DOHH2 (cell line): ENCODE measurements at regions not wholly inside any gene's neighbourhood (a gene's known extent, or its start where the extent isn't known, plus 50 kb on each side); places are given as distances from the start of the nearest gene placed in this dataset.

Source experiments
- H3F3A ChIP-seq: fragments of 200-600 bp; sonication (generic), shearing (Covaris generic); 2 replicates; pipeline ENCODE4 v1.6.0; 2016; ENCODE audit warnings: antibody characterized with exemption, mild to moderate bottlenecking; ENCODE audit not compliant: control insufficient read depth, insufficient read depth
- H3K27ac ChIP-seq: fragments of 200-600 bp; sonication (generic); 2 replicates; pipeline ENCODE4 v1.5.1; 2014; ENCODE audit warnings: low read depth, mild to moderate bottlenecking, low read length, moderate library complexity
- H3K27me3 ChIP-seq: fragments of 200-600 bp; sonication (generic); 2 replicates; pipeline ENCODE4 v1.6.1; 2014; ENCODE audit warnings: mild to moderate bottlenecking, low read length, mixed read lengths; ENCODE audit not compliant: control insufficient read depth
- H3K36me3 ChIP-seq: fragments of 200-600 bp; sonication (generic); 2 replicates; pipeline ENCODE4 v1.6.1; 2014; ENCODE audit warnings: mild to moderate bottlenecking, low read length, moderate library complexity, mixed read lengths; ENCODE audit not compliant: control insufficient read depth
- H3K4me1 ChIP-seq: fragments of 200-600 bp; sonication (generic); 2 replicates; pipeline ENCODE4 v1.6.1; 2014; ENCODE audit warnings: mild to moderate bottlenecking, low read length, mixed read lengths; ENCODE audit not compliant: control insufficient read depth
- H3K4me2 ChIP-seq: fragments of 200-600 bp; sonication (generic); 2 replicates; pipeline ENCODE4 v1.6.0; 2014; ENCODE audit warnings: mild to moderate bottlenecking, low read length, moderate library complexity
- H3K4me3 ChIP-seq: fragments of 200-600 bp; sonication (generic); 2 replicates; pipeline ENCODE4 v1.5.1; 2014; ENCODE audit warnings: mild to moderate bottlenecking, low read length, mixed read lengths
- H3K79me2 ChIP-seq: fragments of 200-600 bp; sonication (generic); 2 replicates; pipeline ENCODE4 v1.6.1; 2014; ENCODE audit warnings: mild to moderate bottlenecking, low read length, mixed read lengths; ENCODE audit not compliant: control insufficient read depth
- H3K9me2 ChIP-seq: fragments of 200-600 bp; sonication (generic); replicated peaks from 2 replicates; pipeline ENCODE4 v1.6.1; 2014; ENCODE audit warnings: mild to moderate bottlenecking, low read length, mixed read lengths; ENCODE audit not compliant: control insufficient read depth
- H3K9me3 ChIP-seq: fragments of 200-600 bp; sonication (generic); 2 replicates; pipeline ENCODE4 v1.6.1; 2014; ENCODE audit warnings: antibody characterized with exemption, low read length, mixed read lengths; ENCODE audit not compliant: control insufficient read depth, insufficient read depth
- H4K20me1 ChIP-seq: fragments of 200-600 bp; sonication (generic); 2 replicates; pipeline ENCODE4 v1.6.0; 2014; ENCODE audit warnings: low read depth, mild to moderate bottlenecking, antibody characterized with exemption, low read length, moderate library complexity; ENCODE audit not compliant: control insufficient read depth, insufficient read depth
- EZH2phosphoT487 ChIP-seq: fragments of 200-600 bp; sonication (generic); IDR thresholded peaks from 2 replicates; pipeline ENCODE4 v1.6.1; 2017; ENCODE audit warnings: borderline replicate concordance, mild to moderate bottlenecking, antibody characterized with exemption, low read length, moderate library complexity, mixed read lengths
- TF ChIP-seq, protein P1 (sequence below): fragments of 200-600 bp; sonication (generic); IDR thresholded peaks from one replicate; pipeline ENCODE4 v1.5.1; 2014; ENCODE audit warnings: antibody characterized with exemption, mild to moderate bottlenecking, low read depth, low read length; ENCODE audit not compliant: poor library complexity, severe bottlenecking

DNA sequence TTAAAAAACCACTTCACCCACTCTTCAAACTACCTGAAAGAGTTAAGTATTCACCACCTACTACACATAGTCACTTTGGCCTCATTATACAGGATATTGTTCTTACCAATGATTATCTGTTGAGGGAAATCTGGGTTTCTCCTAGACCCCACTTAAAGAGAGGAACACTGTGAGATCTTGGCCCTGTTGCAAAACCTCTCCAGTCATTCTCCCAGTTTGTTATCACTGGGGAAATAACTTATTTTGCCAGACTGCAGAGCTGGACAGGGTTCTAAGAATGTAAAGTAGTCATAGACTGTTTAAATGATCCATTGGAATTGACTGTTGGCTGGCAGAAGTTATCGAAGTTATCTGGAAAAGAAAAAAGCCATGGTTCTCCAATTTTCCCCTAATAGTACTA, 143.8 kb downstream of the HGF start:
- no peak overlapping the region for H3K27ac ChIP-seq
- no peaks in the 10 kb centered on the region; the same call in none of the 2 replicates for H3K9me2 ChIP-seq
- no peak overlapping the region for H3K4me2 ChIP-seq
- H3K36me3 ChIP-seq, result no peaks in the 10 kb centered on the region
- H3K4me3 ChIP-seq, result no peak overlapping the region
- H3K79me2 ChIP-seq, result no peaks in the 10 kb centered on the region
- H4K20me1 ChIP-seq, result no peaks in the 10 kb centered on the region
- no peaks in the 10 kb centered on the region for H3K9me3 ChIP-seq
- H3F3A ChIP-seq, result no peaks in the 10 kb centered on the region
- no peaks in the 10 kb centered on the region for H3K27me3 ChIP-seq
- no peak for TF ChIP-seq EZH2phosphoT487
- TF ChIP-seq, protein P1, sequence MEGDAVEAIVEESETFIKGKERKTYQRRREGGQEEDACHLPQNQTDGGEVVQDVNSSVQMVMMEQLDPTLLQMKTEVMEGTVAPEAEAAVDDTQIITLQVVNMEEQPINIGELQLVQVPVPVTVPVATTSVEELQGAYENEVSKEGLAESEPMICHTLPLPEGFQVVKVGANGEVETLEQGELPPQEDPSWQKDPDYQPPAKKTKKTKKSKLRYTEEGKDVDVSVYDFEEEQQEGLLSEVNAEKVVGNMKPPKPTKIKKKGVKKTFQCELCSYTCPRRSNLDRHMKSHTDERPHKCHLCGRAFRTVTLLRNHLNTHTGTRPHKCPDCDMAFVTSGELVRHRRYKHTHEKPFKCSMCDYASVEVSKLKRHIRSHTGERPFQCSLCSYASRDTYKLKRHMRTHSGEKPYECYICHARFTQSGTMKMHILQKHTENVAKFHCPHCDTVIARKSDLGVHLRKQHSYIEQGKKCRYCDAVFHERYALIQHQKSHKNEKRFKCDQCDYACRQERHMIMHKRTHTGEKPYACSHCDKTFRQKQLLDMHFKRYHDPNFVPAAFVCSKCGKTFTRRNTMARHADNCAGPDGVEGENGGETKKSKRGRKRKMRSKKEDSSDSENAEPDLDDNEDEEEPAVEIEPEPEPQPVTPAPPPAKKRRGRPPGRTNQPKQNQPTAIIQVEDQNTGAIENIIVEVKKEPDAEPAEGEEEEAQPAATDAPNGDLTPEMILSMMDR, result no peak
- no peaks in the 10 kb centered on the region for H3K4me1 ChIP-seq

DNA sequence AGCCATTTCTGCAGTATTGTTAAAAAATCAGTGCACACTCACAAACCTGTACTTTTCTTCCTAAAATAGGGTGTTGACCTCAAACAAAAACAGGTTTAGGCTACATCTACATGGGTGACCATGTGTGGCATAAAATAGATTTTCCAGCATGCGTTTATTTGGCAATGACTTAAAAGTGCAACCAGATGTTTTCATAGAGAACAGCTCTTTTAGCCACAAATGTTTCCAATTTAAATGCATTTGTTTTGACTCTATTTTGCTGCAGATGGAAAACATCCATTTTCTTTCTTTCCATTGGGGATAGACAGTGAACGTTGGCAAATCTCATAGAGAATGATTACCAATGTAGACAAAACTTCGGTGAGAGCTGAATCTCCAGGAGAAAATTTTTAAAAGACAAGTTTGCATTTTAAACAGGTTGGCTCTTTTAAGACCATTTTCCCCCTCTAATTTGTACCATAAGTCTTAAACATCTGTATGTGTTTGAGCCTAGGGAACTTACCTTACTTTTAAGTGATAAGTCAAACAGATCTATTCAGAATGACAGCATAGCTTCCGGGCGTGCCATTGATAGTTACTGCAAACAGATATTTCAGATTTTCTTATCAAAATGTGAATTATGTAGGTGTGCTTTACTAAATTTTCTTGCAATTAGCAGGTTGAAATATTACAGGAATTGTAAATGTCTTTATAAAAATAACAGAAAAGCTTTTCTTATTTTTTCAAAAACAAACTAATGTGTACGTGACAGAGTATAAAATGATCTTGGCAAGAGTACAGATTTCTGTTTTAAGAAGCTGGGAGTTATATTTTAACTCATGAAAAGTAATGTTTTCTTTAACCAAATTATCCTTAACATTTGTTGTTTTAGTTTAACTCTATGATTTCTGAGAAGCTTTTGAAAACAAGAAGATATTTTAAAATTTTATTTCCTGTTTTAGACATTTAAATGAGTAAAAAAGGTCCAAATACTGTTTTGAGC, 144.9 kb downstream of the HGF start:
- Histone ChIP-seq H4K20me1 (no peaks in the 10 kb centered on the region), H3K9me3 (no peaks in the 10 kb centered on the region), H3K36me3 (no peaks in the 10 kb centered on the region), H3K27ac (no peak overlapping the region), H3K27me3 (no peaks in the 10 kb centered on the region), H3K79me2 (no peaks in the 10 kb centered on the region), H3F3A (no peaks in the 10 kb centered on the region), H3K9me2 (no peaks in the 10 kb centered on the region; the same call in none of the 2 replicates), H3K4me1 (no peaks in the 10 kb centered on the region), H3K4me3 (no peak overlapping the region), H3K4me2 (no peak overlapping the region)
- TF ChIP-seq EZH2phosphoT487, result no peak
- TF ChIP-seq, protein P1, result no peak

DNA sequence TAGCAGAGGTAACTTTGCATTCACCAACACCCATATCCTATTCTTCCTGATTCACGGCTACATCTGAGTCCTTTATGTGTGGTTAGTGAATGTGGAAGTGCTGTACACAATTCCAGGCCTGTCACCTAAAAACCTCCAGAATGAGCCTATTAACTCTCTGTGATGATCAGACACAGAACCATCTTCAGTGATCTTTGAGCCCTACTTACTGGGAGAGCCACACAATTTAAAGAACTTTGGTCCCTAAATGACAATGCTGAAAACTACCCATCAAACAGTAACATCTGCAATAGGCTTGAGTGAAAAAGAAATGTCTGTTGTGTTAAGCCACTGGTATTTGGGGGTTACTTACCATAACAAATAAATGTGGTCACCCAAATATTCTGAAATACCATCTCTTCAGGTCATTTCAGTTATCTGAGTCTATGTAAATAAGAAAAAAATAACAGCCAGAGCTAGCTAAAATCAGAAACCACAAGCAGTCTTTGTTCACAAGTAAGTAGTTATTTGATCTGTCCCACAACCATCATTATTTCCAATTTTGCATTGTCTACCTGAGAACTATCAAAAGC, 145.7 kb downstream of the HGF start:
- TF ChIP-seq EZH2phosphoT487, result no peak
- TF ChIP-seq, protein P1, result no peak
- Histone ChIP-seq H3K27me3 (no peaks in the 10 kb centered on the region), H3K4me3 (no peak overlapping the region), H3K9me2 (no peaks in the 10 kb centered on the region; the same call in none of the 2 replicates), H3K9me3 (no peaks in the 10 kb centered on the region), H3K27ac (no peak overlapping the region), H4K20me1 (no peaks in the 10 kb centered on the region), H3K4me1 (no peaks in the 10 kb centered on the region), H3K79me2 (no peaks in the 10 kb centered on the region), H3F3A (no peaks in the 10 kb centered on the region), H3K4me2 (no peak overlapping the region), H3K36me3 (no peaks in the 10 kb centered on the region)
